C1 segment of cervical spinal cord (tissue), 14 donors: ENCODE measurements at regions not wholly inside any gene's neighbourhood (a gene's known extent, or its start where the extent isn't known, plus 50 kb on each side); places are given as distances from the start of the nearest gene placed in this dataset.

ENCODE experiments used
- DNase-seq, 14 donors: peaks; one replicate each; lab custom pipeline; 2025; lab: John Stamatoyannopoulos, UW

DNA sequence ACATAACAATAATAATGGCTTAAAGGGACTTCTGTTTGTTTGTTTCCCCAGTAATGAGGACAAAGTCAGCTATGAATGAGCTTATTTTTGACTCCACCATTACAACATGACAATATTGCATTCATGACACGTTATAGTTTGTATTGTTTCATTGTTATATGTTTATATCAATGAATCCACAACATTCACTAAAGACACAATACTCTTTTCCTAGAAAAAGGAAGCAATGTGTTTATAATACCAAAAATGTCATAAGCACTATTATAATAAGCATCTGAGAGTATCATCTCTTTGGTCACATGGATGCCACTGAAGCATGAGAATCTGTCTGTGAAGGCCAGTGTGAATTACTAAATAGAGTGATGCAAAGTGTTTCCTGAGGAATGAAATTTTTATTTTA is 1026.9 kb upstream of the C9orf72 start:
- DNase-seq, result no peak

- no peak for DNase-seq
Observed at GRCh38 chr9:28607843-28608242, 1034.6 kb upstream of the C9orf72 start.

DNA sequence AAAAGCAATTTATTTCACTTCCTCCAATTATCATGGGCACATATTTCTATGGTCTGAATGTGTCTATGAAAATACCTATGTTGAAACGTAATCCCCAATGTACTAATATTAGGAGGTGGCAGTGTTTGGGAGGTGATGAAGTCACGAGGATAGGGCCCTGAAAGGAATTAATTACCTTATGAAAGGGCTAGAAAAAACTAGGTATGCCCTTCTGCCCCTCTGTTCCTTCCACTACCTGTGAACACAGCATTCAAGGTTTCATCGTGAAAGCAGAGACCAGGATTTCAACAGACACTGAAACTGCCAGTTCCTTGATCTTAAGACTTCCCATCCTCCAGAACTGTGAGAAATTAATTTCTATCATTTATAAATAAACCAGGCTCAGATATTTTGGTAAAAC is 1037.1 kb upstream of the C9orf72 start:
- DNase-seq, result no peak

DNA sequence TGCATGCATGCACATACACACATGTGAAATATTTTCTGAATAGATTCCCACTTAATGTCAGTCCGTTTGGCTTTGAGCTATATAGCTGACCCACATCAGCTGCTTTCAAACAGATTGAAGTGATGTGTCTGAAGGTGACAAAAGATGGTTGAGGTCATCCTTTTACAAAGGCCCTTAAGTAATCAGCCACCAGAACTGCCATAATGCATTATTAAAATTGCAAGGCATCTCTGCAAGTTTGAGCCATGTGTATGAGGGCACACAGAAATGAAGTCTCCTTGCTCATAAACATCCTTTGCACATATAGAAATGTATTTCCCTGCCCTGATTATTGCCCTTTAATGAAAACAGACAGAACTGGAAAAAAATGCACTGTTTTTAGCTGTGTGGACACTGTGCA is 1043.0 kb upstream of the C9orf72 start:
- DNase-seq, result no peak

- no peak for DNase-seq
Observed at GRCh38 chr9:28620011-28620410, 1046.7 kb upstream of the C9orf72 start.

DNA sequence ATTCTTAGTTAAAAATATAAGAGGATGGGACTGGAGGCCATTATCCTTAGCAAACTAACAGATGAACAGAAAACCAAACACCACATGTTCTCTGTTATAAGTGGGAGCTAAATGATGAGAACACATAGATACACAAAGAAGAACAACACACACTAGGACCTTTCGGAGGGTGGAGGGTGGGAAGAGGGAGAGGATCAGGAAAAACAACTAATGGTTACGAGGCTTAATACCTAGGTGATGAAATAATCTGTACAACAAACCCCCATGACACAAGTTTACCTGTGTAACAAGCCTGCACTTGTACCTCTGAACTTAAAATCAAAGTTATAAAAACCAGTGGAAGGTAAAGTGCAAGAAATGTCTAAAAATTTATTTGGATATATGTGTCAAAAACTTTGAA is 1047.4 kb upstream of the C9orf72 start:
- no peak for DNase-seq

- DNase-seq, result no peak
Observed at GRCh38 chr9:28624771-28625170, 1051.5 kb upstream of the C9orf72 start.

GRCh38 chr9:28628031-28628430 is 1054.8 kb upstream of the C9orf72 start:
- no peak for DNase-seq

GRCh38 chr9:28648723-28649122 is 1075.4 kb upstream of the C9orf72 start:
- no peak for DNase-seq

DNA sequence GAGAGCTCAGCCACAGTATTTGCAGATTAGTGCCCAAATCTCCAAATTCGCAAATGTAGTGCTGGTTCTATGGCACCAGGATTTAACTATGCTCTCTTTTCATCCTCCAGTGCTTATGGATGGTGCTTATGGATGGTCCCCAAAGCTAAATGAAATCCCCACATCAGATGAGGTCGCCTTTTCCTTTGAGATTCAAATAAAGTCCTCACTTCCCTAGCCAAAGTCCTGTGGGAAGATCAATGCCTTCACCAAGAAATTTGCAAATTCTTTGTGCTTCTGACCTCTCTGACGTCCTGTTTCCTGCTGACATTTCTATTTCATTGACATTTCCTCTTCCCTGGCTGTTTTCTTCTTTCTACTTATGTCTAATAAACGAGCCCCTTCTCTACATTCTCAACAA is 1077.0 kb upstream of the C9orf72 start:
- DNase-seq, result no peak

DNA sequence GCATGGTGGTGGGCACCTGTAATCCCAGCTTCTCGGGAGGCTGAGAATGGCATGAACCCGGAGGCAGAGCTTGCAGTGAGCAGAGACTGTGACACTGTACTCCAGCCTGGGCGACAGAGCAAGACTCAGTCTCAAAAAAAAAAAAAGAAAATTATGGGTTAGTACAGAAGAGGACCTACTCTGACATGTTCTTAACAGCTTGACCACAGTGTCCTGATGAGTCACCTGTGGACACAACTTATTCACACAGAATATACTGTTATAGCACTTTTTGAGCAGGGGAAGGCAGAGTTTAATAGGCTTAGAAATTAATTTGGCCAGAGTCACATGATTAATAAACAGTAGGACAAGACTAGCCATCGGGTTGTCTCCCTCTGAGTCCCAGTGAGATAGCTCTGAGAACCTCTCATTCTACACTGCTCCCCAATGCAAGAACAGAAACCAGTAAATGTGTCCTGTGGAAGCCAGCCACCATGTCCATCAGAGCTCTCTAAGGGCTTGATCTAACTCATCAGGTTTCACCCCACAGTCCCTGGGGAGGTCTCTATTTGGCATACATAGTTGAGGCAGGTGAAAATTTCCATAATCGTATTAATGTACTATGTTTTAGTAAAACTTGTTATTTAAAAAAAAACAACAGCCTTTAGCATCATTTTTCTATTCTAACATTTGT is 1077.9 kb upstream of the C9orf72 start:
- no peak for DNase-seq

- no peak for DNase-seq
Observed at GRCh38 chr9:28653216-28653615, 1079.9 kb upstream of the C9orf72 start.

GRCh38 chr9:28656727-28657126 is 1083.4 kb upstream of the C9orf72 start:
- DNase-seq, result no peak

- no peak for DNase-seq
Observed at GRCh38 chr9:28661853-28662252, 1088.6 kb upstream of the C9orf72 start.

- no peak for DNase-seq
Observed at GRCh38 chr9:28662675-28663074, 1089.4 kb upstream of the C9orf72 start.

DNA sequence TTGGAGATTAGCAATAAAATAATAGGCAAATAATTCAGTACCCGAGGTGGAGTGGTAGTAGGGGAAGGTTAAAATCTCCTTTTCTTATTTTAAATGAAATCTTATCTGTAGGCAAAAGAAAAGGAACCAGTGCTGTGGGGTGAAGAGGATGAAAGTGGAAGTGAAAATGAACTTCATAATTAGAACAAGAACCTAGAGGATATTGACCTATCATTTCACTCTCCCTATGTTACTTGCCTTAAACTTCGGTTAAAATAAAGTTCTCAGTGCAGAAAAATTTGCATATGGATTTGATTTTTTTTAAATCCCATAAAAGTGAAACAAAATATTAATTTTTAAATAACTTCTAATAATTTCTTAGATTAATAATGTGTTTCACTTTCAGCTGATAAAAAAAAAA is 1094.9 kb upstream of the C9orf72 start:
- DNase-seq, result no peak

- DNase-seq, result no peak
Observed at GRCh38 chr9:28671000-28671399, 1097.7 kb upstream of the C9orf72 start.

DNA sequence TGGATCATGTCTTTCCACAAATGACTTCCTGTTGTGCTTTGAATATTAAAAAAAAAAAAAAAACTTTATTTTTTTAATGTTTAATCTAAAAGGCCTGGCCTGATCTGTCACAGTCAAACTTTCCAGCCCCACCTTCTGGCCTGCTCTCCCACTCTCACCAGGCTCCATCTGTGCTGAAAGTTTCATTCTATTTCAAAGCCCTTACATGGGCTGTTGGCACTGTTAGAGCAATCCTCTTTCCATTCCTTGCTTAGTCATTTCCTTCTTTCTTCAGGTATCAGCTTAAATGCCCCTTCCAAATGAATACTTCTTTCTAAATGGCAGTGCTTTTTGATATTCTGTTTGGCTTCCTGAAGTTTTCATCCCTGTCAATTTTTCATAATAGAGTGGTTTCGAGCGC is 1104.8 kb upstream of the C9orf72 start:
- no peak for DNase-seq

DNA sequence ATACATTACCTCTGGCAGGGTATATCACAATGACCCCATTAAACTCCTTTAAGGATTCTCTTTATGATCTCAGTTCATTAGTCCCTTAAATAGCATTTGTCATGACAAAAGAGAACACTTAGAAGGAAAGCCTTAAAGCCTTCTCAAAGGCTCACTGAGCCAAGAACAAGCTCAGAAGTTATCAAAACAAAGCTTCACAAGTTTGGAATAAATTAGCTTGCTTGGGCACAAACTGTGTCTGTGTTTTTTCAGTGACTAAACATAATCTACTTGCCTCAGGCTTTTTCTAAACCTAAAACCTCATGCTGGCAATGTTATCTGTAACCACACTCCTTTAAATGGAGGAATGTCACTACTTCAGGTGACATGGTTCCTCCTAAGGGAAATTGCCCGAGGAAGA is 1114.9 kb upstream of the C9orf72 start:
- DNase-seq, result no peak

- DNase-seq, result no peak
Observed at GRCh38 chr9:28692012-28692411, 1118.7 kb upstream of the C9orf72 start.

DNA sequence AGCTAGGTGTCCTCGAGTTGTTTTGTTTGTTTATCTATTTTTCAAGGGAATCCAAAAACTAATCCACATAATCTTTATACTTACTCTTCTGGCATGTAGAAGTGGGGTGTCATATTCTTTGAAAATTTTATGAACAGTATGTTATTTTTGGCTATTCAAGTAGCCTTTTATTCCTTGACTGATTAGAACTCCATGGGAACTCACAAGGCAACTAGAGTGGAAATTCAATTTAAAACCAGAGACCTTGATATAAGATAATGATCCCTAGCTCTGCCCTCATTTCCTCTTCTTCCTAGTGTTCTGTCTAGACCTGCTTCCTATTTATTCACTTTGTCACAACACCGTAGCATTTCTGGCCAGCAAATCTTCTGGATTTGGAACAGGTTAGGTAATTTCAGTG is 1123.7 kb upstream of the C9orf72 start:
- no peak for DNase-seq

- no peak for DNase-seq
Observed at GRCh38 chr9:28699632-28700031, 1126.4 kb upstream of the C9orf72 start.

DNA sequence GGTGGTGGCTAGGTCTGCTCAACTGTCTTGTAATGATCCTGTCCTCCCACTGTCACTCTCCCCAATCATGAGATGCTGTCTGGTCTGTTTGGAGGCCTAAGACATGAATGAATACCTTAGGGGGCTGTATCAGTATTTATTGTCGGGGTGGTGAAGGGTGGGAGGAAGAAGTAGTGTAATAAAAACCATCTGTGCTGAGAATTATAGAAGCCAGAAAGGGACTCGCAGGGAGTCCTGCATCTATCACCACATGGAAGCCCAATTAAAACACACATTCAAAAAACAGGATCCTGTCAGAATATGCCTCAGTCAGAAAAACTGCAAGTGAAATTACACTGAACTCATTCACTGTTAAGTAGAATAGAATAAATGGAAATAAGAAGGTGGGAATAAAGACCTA is 1134.3 kb upstream of the C9orf72 start:
- no peak for DNase-seq

- DNase-seq, result no peak
Observed at GRCh38 chr9:28714188-28714587, 1140.9 kb upstream of the C9orf72 start.
